Hepatocyte (in vitro differentiated cells): ENCODE measurements at regions not wholly inside any gene's neighbourhood (a gene's known extent, or its start where the extent isn't known, plus 50 kb on each side); places are given as distances from the start of the nearest gene placed in this dataset.
"Not testable (repeated sequence)": the region's sequence is repeated elsewhere in the genome, so short reads cannot be mapped to it uniquely, and the experiment has no call there.

ENCODE experiments used
- DNase-seq: peaks from one replicate; pipeline ENCODE4 v3.0.0-alpha.2; 2016; ENCODE audit warnings: low spot score
- H2AFZ ChIP-seq: fragments of 200-600 bp; sonication (generic); 2 replicates; pipeline ENCODE4 v1.6.0; 2016; ENCODE audit warnings: antibody characterized with exemption, mild to moderate bottlenecking
- H3K27ac ChIP-seq: fragments of 200-600 bp; sonication (generic); 2 replicates; pipeline ENCODE4 v1.5.1; 2016; ENCODE audit warnings: mild to moderate bottlenecking
- H3K27me3 ChIP-seq: fragments of 200-600 bp; sonication (generic); 2 replicates; pipeline ENCODE4 v1.6.1; 2016
- H3K36me3 ChIP-seq: fragments of 200-600 bp; sonication (generic); replicated peaks from 2 replicates; pipeline ENCODE4 v1.5.1; 2016; ENCODE audit warnings: low read depth; ENCODE audit not compliant: insufficient read depth
- H3K4me1 ChIP-seq: fragments of 200-600 bp; sonication (generic); 2 replicates; pipeline ENCODE4 v1.5.1; 2016; ENCODE audit warnings: mild to moderate bottlenecking, moderate library complexity; ENCODE audit not compliant: insufficient read depth
- H3K4me2 ChIP-seq: fragments of 200-600 bp; sonication (generic); 2 replicates; pipeline ENCODE4 v1.6.0; 2016
- H3K4me3 ChIP-seq: fragments of 200-600 bp; sonication (generic); 2 replicates; pipeline ENCODE4 v1.5.1; 2016; ENCODE audit warnings: mild to moderate bottlenecking
- H3K79me2 ChIP-seq: fragments of 200-600 bp; sonication (generic); 2 replicates; pipeline ENCODE4 v1.6.0; 2017; ENCODE audit warnings: mild to moderate bottlenecking
- H3K9me2 ChIP-seq: fragments of 200-600 bp; sonication (generic); replicated peaks from 2 replicates; pipeline ENCODE4 v1.6.0; 2017; ENCODE audit warnings: mild to moderate bottlenecking; ENCODE audit not compliant: insufficient read depth
- H3K9me3 ChIP-seq: fragments of 200-600 bp; sonication (generic); 2 replicates; pipeline ENCODE4 v1.5.1; 2016; ENCODE audit warnings: low read depth, mild to moderate bottlenecking
- H4K20me1 ChIP-seq: fragments of 200-600 bp; sonication (generic); 2 replicates; pipeline ENCODE4 v1.6.0; 2016; ENCODE audit warnings: mild to moderate bottlenecking; ENCODE audit not compliant: insufficient read depth, poor library complexity, severe bottlenecking
- CTCF ChIP-seq: fragments of 200-600 bp; sonication (generic); IDR thresholded peaks from 2 replicates; pipeline ENCODE4 v1.5.1; 2016; ENCODE audit warnings: antibody characterized with exemption, mild to moderate bottlenecking; ENCODE audit not compliant: poor library complexity
- EZH2 ChIP-seq: fragments of 200-600 bp; sonication (generic); IDR thresholded peaks from 2 replicates; pipeline ENCODE4 v1.6.1; 2016; ENCODE audit warnings: antibody characterized with exemption, mild to moderate bottlenecking, borderline replicate concordance
- EZH2phosphoT487 ChIP-seq: fragments of 200-600 bp; sonication (generic); IDR thresholded peaks from one replicate; pipeline ENCODE4 v1.6.1; 2018; ENCODE audit warnings: antibody characterized with exemption, mild to moderate bottlenecking, low read depth, moderate library complexity; ENCODE audit not compliant: unreplicated experiment, severe bottlenecking
- WGBS: methylation state at CpG from one replicate; pipeline ENCODE4 v1.1.6; 2016; ENCODE audit warnings: low lambda C conversion rate; ENCODE audit errors: missing lambda C conversion rate; 5-methylcytosine and 5-hydroxymethylcytosine counted together

GRCh38 chr12:17296882-17297281 lies 690.9 kb upstream of the LMO3 start:
- Histone ChIP-seq H3K4me2 (no peak overlapping the region), H3K27ac (no peak overlapping the region), H2AFZ (no peak overlapping the region), H3K9me3 (no peaks in the 10 kb centered on the region), H3K27me3 (no peaks in the 10 kb centered on the region), H3K9me2 (no peaks in the 10 kb centered on the region), H3K79me2 (no peaks in the 10 kb centered on the region), H3K4me3 (no peak overlapping the region), H4K20me1 (no peaks in the 10 kb centered on the region), H3K4me1 (no peaks in the 10 kb centered on the region), H3K36me3 (no peaks in the 10 kb centered on the region)
- TF ChIP-seq EZH2 (no peak), CTCF (no peak), EZH2phosphoT487 (no peak)
- WGBS, result 92% methylated on average over 7 of the region's 7 CpGs
- no peak for DNase-seq

- TF ChIP-seq CTCF, result no peak
- no peak for TF ChIP-seq EZH2
- no peak for TF ChIP-seq EZH2phosphoT487
- Histone ChIP-seq H3K9me2 (no peaks in the 10 kb centered on the region), H3K36me3 (no peaks in the 10 kb centered on the region), H3K27ac (no peak overlapping the region), H4K20me1 (no peaks in the 10 kb centered on the region), H3K4me2 (no peak overlapping the region), H3K4me3 (no peak overlapping the region), H2AFZ (no peak overlapping the region), H3K79me2 (no peaks in the 10 kb centered on the region), H3K9me3 (no peaks in the 10 kb centered on the region), H3K27me3 (no peaks in the 10 kb centered on the region), H3K4me1 (no peaks in the 10 kb centered on the region)
- DNase-seq, result no peak
- WGBS, result 92% methylated on average over 1 of the region's 1 CpG
Observed at GRCh38 chr12:17286874-17287273, 680.9 kb upstream of the LMO3 start.

GRCh38 chr12:17284873-17285272 lies 678.9 kb upstream of the LMO3 start:
- WGBS, result 88% methylated on average over 1 of the region's 1 CpG
- H3K9me2 ChIP-seq, result no peaks in the 10 kb centered on the region
- H3K79me2 ChIP-seq, result no peaks in the 10 kb centered on the region
- TF ChIP-seq EZH2, result no peak
- no peak for TF ChIP-seq EZH2phosphoT487
- TF ChIP-seq CTCF, result no peak
- H3K27ac ChIP-seq, result no peak overlapping the region
- H3K27me3 ChIP-seq, result no peaks in the 10 kb centered on the region
- no peak for DNase-seq
- no peaks in the 10 kb centered on the region for H3K9me3 ChIP-seq
- H4K20me1 ChIP-seq, result no peaks in the 10 kb centered on the region
- no peaks in the 10 kb centered on the region for H3K36me3 ChIP-seq
- H3K4me1 ChIP-seq, result no peaks in the 10 kb centered on the region
- no peak overlapping the region for H2AFZ ChIP-seq
- H3K4me2 ChIP-seq, result no peak overlapping the region
- no peak overlapping the region for H3K4me3 ChIP-seq

- Histone ChIP-seq H3K4me1 (no peaks in the 10 kb centered on the region), H3K9me3 (no peaks in the 10 kb centered on the region), H3K36me3 (no peaks in the 10 kb centered on the region), H3K27me3 (no peaks in the 10 kb centered on the region), H3K9me2 (no peaks in the 10 kb centered on the region), H3K4me2 (peak overlapping the region; percentile 15), H3K4me3 (no peak overlapping the region), H3K27ac (no peak overlapping the region), H4K20me1 (no peaks in the 10 kb centered on the region), H3K79me2 (no peaks in the 10 kb centered on the region), H2AFZ (no peak overlapping the region)
- WGBS, result 82% methylated on average over 9 of the region's 9 CpGs
- no peak for TF ChIP-seq EZH2phosphoT487
- no peak for TF ChIP-seq EZH2
- no peak for TF ChIP-seq CTCF
- DNase-seq, result no peak
Observed at GRCh38 chr12:17283563-17283962, 677.6 kb upstream of the LMO3 start.

GRCh38 chr12:17282169-17282568 lies 676.2 kb upstream of the LMO3 start:
- not testable (repeated sequence) for H3K4me1 ChIP-seq, H3K4me2 ChIP-seq, H3K79me2 ChIP-seq, H3K27ac ChIP-seq, H4K20me1 ChIP-seq, H3K27me3 ChIP-seq, DNase-seq, H2AFZ ChIP-seq, H3K4me3 ChIP-seq, H3K9me2 ChIP-seq, H3K9me3 ChIP-seq, H3K36me3 ChIP-seq
